GM15510 (cell line): ENCODE measurements at regions not wholly inside any gene's neighbourhood (a gene's known extent, or its start where the extent isn't known, plus 50 kb on each side); places are given as distances from the start of the nearest gene placed in this dataset.

ENCODE experiments used
- POLR2A ChIP-seq: IDR thresholded peaks from 3 replicates; pipeline ENCODE4 v1.6.1; 2011; ENCODE audit warnings: borderline replicate concordance; ENCODE audit not compliant: insufficient read length; ENCODE audit errors: extremely low read depth

- no peak for TF ChIP-seq POLR2A
Observed at GRCh38 chr7:106606120-106606519, 54.8 kb downstream of the CCDC71L start.

GRCh38 chr7:106604971-106605370 is 56.0 kb downstream of the CCDC71L start:
- TF ChIP-seq POLR2A = no peak

GRCh38 chr7:106604303-106604924 is 56.5 kb downstream of the CCDC71L start:
- TF ChIP-seq POLR2A = no peak

- TF ChIP-seq POLR2A = no peak
Observed at GRCh38 chr7:106603346-106603745, 57.6 kb downstream of the CCDC71L start.

- TF ChIP-seq POLR2A = no peak
Observed at GRCh38 chr7:106602062-106602461, 58.9 kb downstream of the CCDC71L start.

- no peak for TF ChIP-seq POLR2A
Observed at GRCh38 chr7:106600569-106601373, 60.2 kb downstream of the CCDC71L start.

- no peak for TF ChIP-seq POLR2A
Observed at GRCh38 chr7:106599343-106599698, 61.6 kb downstream of the CCDC71L start.

- no peak for TF ChIP-seq POLR2A
Observed at GRCh38 chr7:106598663-106599342, 62.2 kb downstream of the CCDC71L start.

GRCh38 chr7:106597751-106598546 is 63.0 kb downstream of the CCDC71L start:
- TF ChIP-seq POLR2A = no peak

GRCh38 chr7:106597014-106597413 is 63.9 kb downstream of the CCDC71L start:
- no peak for TF ChIP-seq POLR2A

- no peak for TF ChIP-seq POLR2A
Observed at GRCh38 chr7:106595922-106596321, 65.0 kb downstream of the CCDC71L start.

- TF ChIP-seq POLR2A = no peak
Observed at GRCh38 chr7:106593028-106593417, 67.9 kb downstream of the CCDC71L start.

- TF ChIP-seq POLR2A = no peak
Observed at GRCh38 chr7:106592282-106593027, 68.5 kb downstream of the CCDC71L start.

- no peak for TF ChIP-seq POLR2A
Observed at GRCh38 chr7:106591146-106591545, 69.8 kb downstream of the CCDC71L start.

- TF ChIP-seq POLR2A = no peak
Observed at GRCh38 chr7:106590209-106590816, 70.6 kb downstream of the CCDC71L start.
